ENCODE measurements at regions not wholly inside any gene's neighbourhood (a gene's known extent, or its start where the extent isn't known, plus 50 kb on each side); places are given as distances from the start of the nearest gene placed in this dataset.
"Not testable (repeated sequence)": the region's sequence is repeated elsewhere in the genome, so short reads cannot be mapped to it uniquely, and the experiment has no call there.

GRCh38 chr2:35447821-35448220, 907.8 kb upstream of the CRIM1 start:
- DNase-seq (ENCODE audit: low read depth in 2 of 2): no peak

GRCh38 chr2:35447215-35447614, 908.4 kb upstream of the CRIM1 start:
- DNase-seq (ENCODE audit: low read depth in 2 of 2): no peak

GRCh38 chr2:35443087-35443486, 912.5 kb upstream of the CRIM1 start:
- no peak for DNase-seq (ENCODE audit: low read depth in 2 of 2)

- not testable (repeated sequence) for DNase-seq (ENCODE audit: low read depth in 2 of 2)
These were observed 914.0 kb upstream of the CRIM1 start for GRCh38 chr2:35441575-35441974.

GRCh38 chr2:35440308-35440707, 915.3 kb upstream of the CRIM1 start:
- not testable (repeated sequence) for DNase-seq (ENCODE audit: low read depth in 2 of 2)

GRCh38 chr2:35436893-35437292, 918.7 kb upstream of the CRIM1 start:
- not testable (repeated sequence) for DNase-seq (ENCODE audit: low read depth in 2 of 2)

- no peak for DNase-seq (ENCODE audit: low read depth in 2 of 2)
These were observed 927.0 kb upstream of the CRIM1 start for GRCh38 chr2:35428548-35428947.

- no peak for DNase-seq (ENCODE audit: low read depth in 2 of 2)
These were observed 934.1 kb upstream of the CRIM1 start for GRCh38 chr2:35421485-35421884.

GRCh38 chr2:35417293-35417692, 938.3 kb upstream of the CRIM1 start:
- no peak for DNase-seq (ENCODE audit: low read depth in 2 of 2)

GRCh38 chr2:35416391-35417140, 939.0 kb upstream of the CRIM1 start:
- DNase-seq (ENCODE audit: low read depth in 2 of 2): no peak

- no peak for DNase-seq (ENCODE audit: low read depth in 2 of 2)
These were observed 939.6 kb upstream of the CRIM1 start for GRCh38 chr2:35415942-35416341.

- no peak for DNase-seq (ENCODE audit: low read depth in 2 of 2)
These were observed 940.3 kb upstream of the CRIM1 start for GRCh38 chr2:35415282-35415681.

- no peak for DNase-seq (ENCODE audit: low read depth in 2 of 2)
These were observed 945.0 kb upstream of the CRIM1 start for GRCh38 chr2:35410431-35411061.

- no peak for DNase-seq (ENCODE audit: low read depth in 2 of 2)
These were observed 945.8 kb upstream of the CRIM1 start for GRCh38 chr2:35409762-35410161.

- no peak for DNase-seq (ENCODE audit: low read depth in 2 of 2)
These were observed 947.3 kb upstream of the CRIM1 start for GRCh38 chr2:35408320-35408719.

- DNase-seq (ENCODE audit: low read depth in 2 of 2): no peak
These were observed 963.7 kb upstream of the CRIM1 start for GRCh38 chr2:35391736-35392442.

GRCh38 chr2:35378791-35379190, 976.8 kb upstream of the CRIM1 start:
- DNase-seq (ENCODE audit: low read depth in 2 of 2): no peak

- no peak for DNase-seq (ENCODE audit: low read depth in 2 of 2)
These were observed 980.7 kb upstream of the CRIM1 start for GRCh38 chr2:35374845-35375244.

- no peak for DNase-seq (ENCODE audit: low read depth in 2 of 2)
These were observed 989.7 kb upstream of the CRIM1 start for GRCh38 chr2:35365859-35366258.

- DNase-seq (ENCODE audit: low read depth in 2 of 2): no peak
These were observed 999.2 kb upstream of the CRIM1 start for GRCh38 chr2:35356332-35356731.

- no peak for DNase-seq (ENCODE audit: low read depth in 2 of 2)
These were observed 1000.5 kb upstream of the CRIM1 start for GRCh38 chr2:35355056-35355455.

GRCh38 chr2:35347561-35347960, 1008.0 kb upstream of the CRIM1 start:
- DNase-seq (ENCODE audit: low read depth in 2 of 2): no peak

GRCh38 chr2:35343135-35343534, 1012.4 kb upstream of the CRIM1 start:
- DNase-seq (ENCODE audit: low read depth in 2 of 2): no peak

Measured in stimulated activated CD8-positive, alpha-beta memory T cell treated with anti-CD3 and anti-CD28 coated beads, Interleukin-2, amount 100 ng/mL, for 1 hour (primary cell).